MM.1S (cell line): ENCODE measurements at regions not wholly inside any gene's neighbourhood (a gene's known extent, or its start where the extent isn't known, plus 50 kb on each side); places are given as distances from the start of the nearest gene placed in this dataset.

Source experiments
- DNase-seq: peaks from one replicate; pipeline ENCODE4 v3.0.0-alpha.2; 2015
- H2AFZ ChIP-seq: fragments of 300-600 bp; sonication (generic); 2 replicates; pipeline ENCODE4 v1.6.0; 2016; ENCODE audit warnings: antibody characterized with exemption, low read length
- H3F3A ChIP-seq: fragments of 300-600 bp; sonication (generic); 2 replicates; pipeline ENCODE4 v1.6.1; 2016; ENCODE audit warnings: mild to moderate bottlenecking, antibody characterized with exemption, low read length, moderate library complexity, mixed read lengths; ENCODE audit not compliant: insufficient read depth
- H3K27ac ChIP-seq: fragments of 300-600 bp; sonication (generic); 2 replicates; pipeline ENCODE4 v1.5.1; 2016; ENCODE audit warnings: mild to moderate bottlenecking, low read length
- H3K27me3 ChIP-seq: fragments of 300-600 bp; sonication (generic); replicated peaks from 2 replicates; pipeline ENCODE4 v1.6.0; 2016; ENCODE audit warnings: low read length; ENCODE audit not compliant: insufficient read depth
- H3K36me3 ChIP-seq: fragments of 300-600 bp; sonication (generic); replicated peaks from 2 replicates; pipeline ENCODE4 v1.6.1; 2016; ENCODE audit warnings: mild to moderate bottlenecking, low read length, mixed read lengths; ENCODE audit not compliant: insufficient read depth
- H3K4me1 ChIP-seq: fragments of 300-600 bp; sonication (generic); 2 replicates; pipeline ENCODE4 v1.6.1; 2016; ENCODE audit warnings: low read length, mixed read lengths
- H3K4me2 ChIP-seq: fragments of 300-600 bp; sonication (generic); 2 replicates; pipeline ENCODE4 v1.6.0; 2016; ENCODE audit warnings: low read depth, low read length
- H3K4me3 ChIP-seq: fragments of 300-600 bp; sonication (generic); 2 replicates; pipeline ENCODE4 v1.5.1; 2016; ENCODE audit warnings: low read length, mixed read lengths
- H3K79me2 ChIP-seq: fragments of 300-600 bp; sonication (generic); 2 replicates; pipeline ENCODE4 v1.6.1; 2016; ENCODE audit warnings: mixed run types, low read length, mixed read lengths
- H3K9ac ChIP-seq: fragments of 300-600 bp; sonication (generic); 2 replicates; pipeline ENCODE4 v1.6.1; 2016; ENCODE audit warnings: low read length, mixed read lengths
- H3K9me2 ChIP-seq: fragments of 300-600 bp; sonication (generic); replicated peaks from 2 replicates; pipeline ENCODE4 v1.6.1; 2016; ENCODE audit warnings: mild to moderate bottlenecking, low read length, mixed read lengths; ENCODE audit not compliant: insufficient read depth
- H3K9me3 ChIP-seq: fragments of 300-600 bp; sonication (generic); replicated peaks from 2 replicates; pipeline ENCODE4 v1.6.1; 2016; ENCODE audit warnings: mild to moderate bottlenecking, low read length, mixed read lengths; ENCODE audit not compliant: insufficient read depth
- H4K20me1 ChIP-seq: fragments of 300-600 bp; sonication (generic); 2 replicates; pipeline ENCODE4 v1.6.1; 2016; ENCODE audit warnings: mild to moderate bottlenecking, low read length, moderate library complexity, mixed read lengths; ENCODE audit not compliant: insufficient read depth
- EZH2 ChIP-seq: fragments of 300-600 bp; sonication (generic); optimal IDR thresholded peaks from 2 replicates; pipeline ENCODE3; 2017; ENCODE audit warnings: low read depth, mild to moderate bottlenecking, antibody characterized with exemption, low read length, mixed read lengths
- EZH2phosphoT487 ChIP-seq: fragments of 300-600 bp; sonication (generic); IDR thresholded peaks from 2 replicates; pipeline ENCODE4 v1.6.1; 2018; ENCODE audit warnings: antibody characterized with exemption, low read length
- TF ChIP-seq, protein P1 (sequence below): fragments of 300-600 bp; sonication (generic); IDR thresholded peaks from 2 replicates; pipeline ENCODE4 v1.5.1; 2016; ENCODE audit warnings: antibody characterized with exemption, low read length, mixed read lengths

DNA sequence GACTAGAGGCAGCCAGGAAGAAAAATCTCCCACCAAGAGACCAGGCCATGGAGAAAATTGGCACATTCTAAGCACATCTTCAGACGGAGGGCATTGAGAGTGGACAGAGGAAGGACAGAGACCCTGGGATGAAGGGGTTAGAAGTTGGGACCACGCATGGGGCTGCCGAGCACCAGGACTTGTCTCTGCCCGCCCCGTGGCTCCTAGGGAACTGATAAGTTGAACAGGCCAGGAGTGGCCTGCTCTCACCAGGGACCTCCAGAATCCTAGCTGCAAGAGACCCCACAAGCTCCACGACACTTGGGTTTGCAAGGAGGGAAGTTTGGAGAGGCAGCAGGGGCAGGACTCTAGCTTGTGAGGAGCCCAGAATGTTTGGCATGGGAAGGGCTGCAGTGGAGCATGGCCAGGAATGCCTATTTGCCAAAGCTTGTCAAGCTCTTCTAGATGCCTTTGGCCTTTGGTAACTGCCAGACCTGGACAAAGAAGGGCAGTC, 355.1 kb downstream of the NSUN3 start:
- Histone ChIP-seq H4K20me1 (no peaks in the 10 kb centered on the region), H3K4me3 (no peak overlapping the region), H3K4me1 (no peaks in the 10 kb centered on the region), H2AFZ (no peak overlapping the region), H3F3A (no peaks in the 10 kb centered on the region), H3K4me2 (no peak overlapping the region), H3K27ac (no peak overlapping the region), H3K9me3 (no peaks in the 10 kb centered on the region), H3K36me3 (no peaks in the 10 kb centered on the region), H3K9ac (no peak overlapping the region), H3K79me2 (no peaks in the 10 kb centered on the region), H3K27me3 (no peaks in the 10 kb centered on the region), H3K9me2 (no peaks in the 10 kb centered on the region)
- no peak for DNase-seq
- no peak for TF ChIP-seq EZH2
- TF ChIP-seq EZH2phosphoT487, result no peak
- TF ChIP-seq, protein P1, sequence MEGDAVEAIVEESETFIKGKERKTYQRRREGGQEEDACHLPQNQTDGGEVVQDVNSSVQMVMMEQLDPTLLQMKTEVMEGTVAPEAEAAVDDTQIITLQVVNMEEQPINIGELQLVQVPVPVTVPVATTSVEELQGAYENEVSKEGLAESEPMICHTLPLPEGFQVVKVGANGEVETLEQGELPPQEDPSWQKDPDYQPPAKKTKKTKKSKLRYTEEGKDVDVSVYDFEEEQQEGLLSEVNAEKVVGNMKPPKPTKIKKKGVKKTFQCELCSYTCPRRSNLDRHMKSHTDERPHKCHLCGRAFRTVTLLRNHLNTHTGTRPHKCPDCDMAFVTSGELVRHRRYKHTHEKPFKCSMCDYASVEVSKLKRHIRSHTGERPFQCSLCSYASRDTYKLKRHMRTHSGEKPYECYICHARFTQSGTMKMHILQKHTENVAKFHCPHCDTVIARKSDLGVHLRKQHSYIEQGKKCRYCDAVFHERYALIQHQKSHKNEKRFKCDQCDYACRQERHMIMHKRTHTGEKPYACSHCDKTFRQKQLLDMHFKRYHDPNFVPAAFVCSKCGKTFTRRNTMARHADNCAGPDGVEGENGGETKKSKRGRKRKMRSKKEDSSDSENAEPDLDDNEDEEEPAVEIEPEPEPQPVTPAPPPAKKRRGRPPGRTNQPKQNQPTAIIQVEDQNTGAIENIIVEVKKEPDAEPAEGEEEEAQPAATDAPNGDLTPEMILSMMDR, result no peak

DNA sequence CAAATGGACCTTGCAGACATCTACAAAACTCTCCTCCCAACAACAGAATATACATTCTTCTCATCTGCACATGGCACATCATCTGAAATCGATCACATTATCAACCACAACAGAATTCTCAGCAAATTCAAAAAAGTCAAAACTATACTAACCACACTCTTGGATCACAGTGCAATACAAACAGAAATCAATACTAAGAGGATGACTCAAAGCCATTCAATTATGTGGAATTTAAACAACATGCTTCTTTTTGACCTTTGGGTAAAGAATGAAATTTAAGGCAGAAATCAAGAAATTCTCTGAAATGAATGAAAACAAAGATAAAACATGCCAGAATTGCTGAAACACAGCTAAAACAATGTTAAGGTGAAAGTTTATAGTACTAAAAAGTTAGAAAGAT, 358.1 kb downstream of the NSUN3 start:
- H3K9me2 ChIP-seq, result no peaks in the 10 kb centered on the region
- no peak overlapping the region for H3K4me2 ChIP-seq
- no peaks in the 10 kb centered on the region for H3K9me3 ChIP-seq
- H3K4me1 ChIP-seq, result no peaks in the 10 kb centered on the region
- H3K27me3 ChIP-seq, result no peaks in the 10 kb centered on the region
- no peak overlapping the region for H2AFZ ChIP-seq
- H3K27ac ChIP-seq, result no peak overlapping the region
- H3K9ac ChIP-seq, result no peak overlapping the region
- no peaks in the 10 kb centered on the region for H3K36me3 ChIP-seq
- no peak overlapping the region for H3K4me3 ChIP-seq
- H3F3A ChIP-seq, result no peaks in the 10 kb centered on the region
- H4K20me1 ChIP-seq, result no peaks in the 10 kb centered on the region
- TF ChIP-seq EZH2, result no peak
- TF ChIP-seq, protein P1, result no peak
- no peak for TF ChIP-seq EZH2phosphoT487
- no peak for DNase-seq
- H3K79me2 ChIP-seq, result no peaks in the 10 kb centered on the region

DNA sequence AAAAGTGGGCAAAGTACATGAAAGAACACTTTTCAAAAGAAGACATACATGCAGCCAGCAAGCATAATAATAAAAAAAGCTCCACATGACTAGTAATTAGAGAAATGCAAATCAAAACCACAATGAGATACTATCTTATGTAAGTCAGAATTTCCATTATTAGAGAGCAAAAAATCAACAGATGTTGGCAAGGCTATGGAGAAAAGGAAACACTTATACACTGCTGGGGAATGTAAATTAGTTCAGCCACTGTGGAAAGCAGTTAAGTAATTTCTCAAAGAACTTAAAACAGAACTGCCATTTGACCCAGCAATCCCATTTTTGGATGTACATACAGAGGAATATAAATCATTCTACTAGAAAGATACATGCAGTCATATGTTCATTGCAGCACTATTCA, 360.7 kb downstream of the NSUN3 start:
- Histone ChIP-seq H3K79me2 (no peaks in the 10 kb centered on the region), H3K4me2 (no peak overlapping the region), H3K4me3 (no peak overlapping the region), H3K4me1 (no peaks in the 10 kb centered on the region), H4K20me1 (no peaks in the 10 kb centered on the region), H3K9me2 (no peaks in the 10 kb centered on the region), H3F3A (no peaks in the 10 kb centered on the region), H3K9me3 (no peaks in the 10 kb centered on the region), H3K9ac (no peak overlapping the region), H3K36me3 (no peaks in the 10 kb centered on the region), H3K27me3 (no peaks in the 10 kb centered on the region), H2AFZ (no peak overlapping the region), H3K27ac (no peak overlapping the region)
- TF ChIP-seq, protein P1, result no peak
- TF ChIP-seq EZH2phosphoT487 (no peak), EZH2 (no peak)
- no peak for DNase-seq
